ENCODE measurements at regions not wholly inside any gene's neighbourhood (a gene's known extent, or its start where the extent isn't known, plus 50 kb on each side); places are given as distances from the start of the nearest gene placed in this dataset.

DNA sequence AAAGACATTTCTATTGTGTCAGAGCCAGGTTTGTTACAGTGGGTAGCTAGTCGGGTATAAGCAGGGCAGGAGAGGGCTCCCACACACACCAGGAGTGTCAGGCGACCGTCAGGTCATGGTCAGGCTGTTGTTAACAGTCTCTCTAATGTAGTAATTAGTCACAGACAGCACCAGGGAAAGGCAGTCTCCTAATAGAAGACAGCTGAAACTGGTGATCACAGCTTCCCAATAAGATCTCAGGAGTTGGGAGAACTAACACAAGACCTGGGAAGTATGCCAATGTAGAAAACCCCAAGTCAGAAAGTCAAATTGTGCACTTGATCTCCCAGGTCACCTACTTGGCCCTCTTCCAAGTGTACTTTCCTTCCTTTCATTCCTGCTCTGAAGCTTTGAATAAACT, 53.0 kb upstream of the GPR6 start:
- TF ChIP-seq, protein P1, sequence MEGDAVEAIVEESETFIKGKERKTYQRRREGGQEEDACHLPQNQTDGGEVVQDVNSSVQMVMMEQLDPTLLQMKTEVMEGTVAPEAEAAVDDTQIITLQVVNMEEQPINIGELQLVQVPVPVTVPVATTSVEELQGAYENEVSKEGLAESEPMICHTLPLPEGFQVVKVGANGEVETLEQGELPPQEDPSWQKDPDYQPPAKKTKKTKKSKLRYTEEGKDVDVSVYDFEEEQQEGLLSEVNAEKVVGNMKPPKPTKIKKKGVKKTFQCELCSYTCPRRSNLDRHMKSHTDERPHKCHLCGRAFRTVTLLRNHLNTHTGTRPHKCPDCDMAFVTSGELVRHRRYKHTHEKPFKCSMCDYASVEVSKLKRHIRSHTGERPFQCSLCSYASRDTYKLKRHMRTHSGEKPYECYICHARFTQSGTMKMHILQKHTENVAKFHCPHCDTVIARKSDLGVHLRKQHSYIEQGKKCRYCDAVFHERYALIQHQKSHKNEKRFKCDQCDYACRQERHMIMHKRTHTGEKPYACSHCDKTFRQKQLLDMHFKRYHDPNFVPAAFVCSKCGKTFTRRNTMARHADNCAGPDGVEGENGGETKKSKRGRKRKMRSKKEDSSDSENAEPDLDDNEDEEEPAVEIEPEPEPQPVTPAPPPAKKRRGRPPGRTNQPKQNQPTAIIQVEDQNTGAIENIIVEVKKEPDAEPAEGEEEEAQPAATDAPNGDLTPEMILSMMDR (IDR thresholded peaks at IDR 0.05 in 8 of 11, conservative IDR thresholded peaks at IDR 0.05 in 3 of 11): no peak
- TF ChIP-seq POLR2AphosphoS5 (IDR thresholded peaks at IDR 0.05) (no peak), POLR2A (IDR thresholded peaks at IDR 0.05) (no peak)
- intact Hi-C loops (cut with DNase I; ENCODE audit: low total_unique reads): no loop called here
- no peaks in the 10 kb centered on the region for H3K27me3 ChIP-seq (replicated peaks in 1 of 7)
- H3K36me3 ChIP-seq: no peaks in the 10 kb centered on the region
- no peak for DNase-seq
- no peaks in the 10 kb centered on the region for H3K4me1 ChIP-seq
- H3K4me3 ChIP-seq: no peak overlapping the region
- no peak overlapping the region for H3K27ac ChIP-seq
- WGBS, 5 donors: 47 to 61% (median 54%) methylated on average over 3 of the region's 3 CpGs
- H3K9me3 ChIP-seq: no peaks in the 10 kb centered on the region

DNA sequence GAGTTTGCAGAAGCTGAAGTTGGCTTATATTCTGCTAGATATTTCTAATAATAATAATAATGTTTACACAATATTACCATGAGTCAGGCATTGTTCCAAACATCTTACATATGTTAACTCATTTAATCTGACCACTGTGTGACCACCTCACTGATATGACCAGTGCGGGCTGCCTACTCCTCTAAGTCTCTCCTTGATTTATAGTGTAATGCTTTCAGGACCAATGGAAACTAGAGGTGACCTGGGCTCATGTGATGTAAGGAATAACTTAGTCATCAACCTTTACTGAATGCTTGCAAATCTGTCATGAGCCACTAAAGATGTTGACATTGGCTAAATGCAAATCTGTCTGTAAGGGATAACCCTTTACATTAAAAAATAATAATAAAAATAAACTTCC, 51.1 kb upstream of the GPR6 start:
- Histone ChIP-seq H3K9me3 (no peaks in the 10 kb centered on the region), H3K4me1 (no peaks in the 10 kb centered on the region), H3K36me3 (no peaks in the 10 kb centered on the region), H3K27ac (no peak overlapping the region), H3K27me3 (replicated peaks in 1 of 7) (no peaks in the 10 kb centered on the region), H3K4me3 (no peak overlapping the region)
- DNase-seq: no peak
- intact Hi-C loops (cut with DNase I; ENCODE audit: low total_unique reads): no loop called here
- 92 to 95% (median 94%) methylated on average over 1 of the region's 1 CpG for WGBS, 5 donors
- TF ChIP-seq POLR2A (IDR thresholded peaks at IDR 0.05) (no peak), POLR2AphosphoS5 (IDR thresholded peaks at IDR 0.05) (no peak)
- TF ChIP-seq, protein P1 (IDR thresholded peaks at IDR 0.05 in 8 of 11, conservative IDR thresholded peaks at IDR 0.05 in 3 of 11): no peak

All from spleen (tissue), 11 donors.